IPS-NIHi11 (cell line): ENCODE measurements at regions not wholly inside any gene's neighbourhood (a gene's known extent, or its start where the extent isn't known, plus 50 kb on each side); places are given as distances from the start of the nearest gene placed in this dataset.
"Not testable (repeated sequence)": the region's sequence is repeated elsewhere in the genome, so short reads cannot be mapped to it uniquely, and the experiment has no call there.

Experiments used
- DNase-seq: peaks from one replicate; pipeline ENCODE4 v3.0.0; 2012; ENCODE audit warnings: mixed read lengths, low spot score

- no peak for DNase-seq
Observed at GRCh38 chr6:139962654-139963347, 588.4 kb upstream of the CITED2 start.

- DNase-seq = no peak
Observed at GRCh38 chr6:139961190-139961589, 586.7 kb upstream of the CITED2 start.

GRCh38 chr6:139960671-139961070 lies 586.2 kb upstream of the CITED2 start:
- DNase-seq = no peak

- DNase-seq = no peak
Observed at GRCh38 chr6:139955366-139956155, 581.1 kb upstream of the CITED2 start.

GRCh38 chr6:139954463-139955071 lies 580.1 kb upstream of the CITED2 start:
- no peak for DNase-seq

- not testable (repeated sequence) for DNase-seq
Observed at GRCh38 chr6:139953780-139954179, 579.3 kb upstream of the CITED2 start.

- DNase-seq = no peak
Observed at GRCh38 chr6:139951172-139951571, 576.7 kb upstream of the CITED2 start.

DNA sequence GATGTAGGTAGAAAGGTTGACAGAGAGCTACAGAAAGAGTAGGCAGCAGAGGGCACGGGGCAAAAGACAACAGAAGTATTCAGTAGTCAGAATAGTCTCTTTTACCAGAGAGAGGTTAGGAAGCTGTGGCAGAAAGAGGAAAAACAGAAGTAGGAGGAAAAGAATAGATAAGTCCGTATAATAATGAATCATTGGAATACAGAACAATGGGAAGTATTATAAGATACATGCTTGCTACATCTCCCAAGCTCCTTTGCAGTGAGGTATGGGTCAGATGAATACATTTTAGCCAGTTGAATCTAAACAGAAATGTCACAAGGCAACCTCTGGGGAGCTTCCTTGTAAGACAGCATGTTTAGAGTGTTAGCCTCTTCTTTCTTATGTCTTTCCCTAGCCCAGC lies 570.5 kb upstream of the CITED2 start:
- no peak for DNase-seq

DNA sequence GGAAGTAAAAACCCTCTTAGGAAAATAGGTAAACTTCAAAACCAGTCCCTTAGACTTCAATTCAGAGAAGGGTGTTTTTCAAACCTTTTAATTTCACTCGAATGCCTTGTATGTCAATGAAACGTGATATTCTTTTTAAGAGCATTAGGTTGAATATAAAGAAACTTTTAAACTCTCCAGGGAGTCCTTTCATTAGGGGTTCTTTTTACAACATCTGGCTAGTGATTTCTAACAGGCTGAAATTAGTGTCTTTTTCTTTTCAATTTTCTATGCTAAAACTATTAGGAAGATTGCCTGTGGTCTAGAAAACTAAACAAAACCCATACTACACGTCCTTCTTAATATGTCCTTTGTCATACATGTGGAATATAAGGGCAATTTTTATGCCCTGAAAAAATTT lies 569.7 kb upstream of the CITED2 start:
- no peak for DNase-seq

DNA sequence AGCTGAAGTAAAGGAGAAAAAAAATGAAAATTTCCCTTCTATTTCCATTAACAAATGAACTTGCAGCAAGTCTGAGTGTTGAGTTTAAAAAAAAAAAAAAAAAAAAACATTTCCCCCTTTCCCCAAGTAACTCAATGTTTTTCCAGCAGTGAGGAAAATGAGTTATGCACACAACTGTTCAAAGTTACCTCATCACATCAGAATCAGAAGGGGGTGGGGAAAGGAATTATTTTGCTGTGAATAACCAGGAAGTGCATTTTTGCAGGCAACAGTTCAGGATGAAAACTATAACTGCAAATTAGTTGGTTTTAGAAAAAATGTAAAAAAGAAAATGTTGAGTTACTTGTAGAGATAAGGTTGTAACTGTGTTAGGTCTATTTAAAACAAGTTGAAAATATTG lies 568.9 kb upstream of the CITED2 start:
- DNase-seq = no peak

DNA sequence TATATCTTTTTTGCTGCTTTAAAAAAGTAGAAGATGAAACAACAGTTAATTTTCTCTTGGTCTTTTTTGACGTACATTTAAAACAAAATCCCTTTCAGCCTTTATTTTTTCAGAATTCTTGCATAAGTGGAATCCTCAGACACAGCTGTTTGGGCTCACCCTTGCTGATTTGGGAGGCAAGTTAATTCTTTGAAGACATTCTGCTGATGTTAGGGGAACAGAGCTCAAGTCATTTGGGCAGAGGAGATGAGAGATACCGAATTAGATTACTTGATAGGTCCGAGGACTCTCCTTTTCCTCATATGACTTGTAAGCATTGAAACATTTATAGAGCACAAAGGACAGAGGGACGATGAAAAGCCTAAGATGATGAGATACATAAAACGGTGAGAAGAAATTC lies 567.9 kb upstream of the CITED2 start:
- no peak for DNase-seq

DNA sequence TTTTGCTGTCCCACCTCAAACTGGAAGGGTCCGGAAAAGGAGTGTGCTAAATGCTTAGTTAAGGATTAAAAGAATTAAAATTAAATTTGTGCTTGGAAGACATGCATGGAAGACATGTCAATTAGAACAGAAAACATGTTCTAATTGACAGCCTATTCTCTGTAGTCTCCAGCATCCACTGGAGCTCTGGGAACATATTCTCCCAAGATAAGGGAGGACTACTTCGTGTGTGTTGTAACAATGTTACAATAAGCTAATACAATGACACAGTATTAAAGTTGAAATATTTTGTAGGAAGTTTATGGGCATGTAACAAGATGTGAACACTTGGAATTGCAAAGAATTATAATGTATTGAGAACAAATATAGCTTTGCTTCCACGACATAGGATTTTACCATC lies 567.4 kb upstream of the CITED2 start:
- no peak for DNase-seq

GRCh38 chr6:139940741-139941729 lies 566.6 kb upstream of the CITED2 start:
- no peak for DNase-seq

DNA sequence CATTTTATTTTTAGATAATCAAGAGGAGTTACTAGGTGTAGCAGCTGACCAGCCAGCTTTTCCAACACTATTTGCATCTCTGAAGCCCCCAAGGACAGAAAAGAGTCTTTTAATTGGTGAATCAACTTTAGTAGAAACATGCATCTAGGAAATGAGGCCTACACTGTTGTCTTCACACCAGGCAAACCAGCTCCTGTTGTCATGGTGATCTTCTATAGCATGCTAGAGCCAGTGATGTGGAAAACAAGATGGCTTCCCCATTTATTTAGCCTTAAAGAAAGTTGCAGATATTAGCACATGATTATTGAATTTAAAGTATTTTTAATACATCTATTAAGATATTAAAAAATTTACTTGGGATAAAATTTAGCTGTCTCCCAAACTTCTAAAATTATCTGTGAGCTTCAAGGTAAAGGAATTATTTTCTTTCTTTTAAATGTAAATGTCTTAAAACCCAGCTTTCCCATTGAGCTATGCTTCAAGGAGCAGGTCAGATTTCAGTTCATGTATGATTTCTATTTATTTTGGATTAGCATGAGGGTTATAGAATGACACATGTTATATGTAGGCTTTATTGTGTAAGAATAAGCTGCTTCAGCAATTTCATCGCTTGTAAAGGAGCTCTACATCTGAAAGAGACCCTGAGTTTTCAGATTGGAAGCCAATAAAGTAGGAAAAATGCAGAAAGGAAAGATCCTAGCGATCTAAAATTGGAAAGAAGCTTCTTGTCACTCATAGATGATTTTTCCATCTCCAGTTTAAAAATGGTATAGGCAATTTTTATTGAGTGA lies 564.9 kb upstream of the CITED2 start:
- peak; percentile 61 for DNase-seq

GRCh38 chr6:139932671-139933070 lies 558.2 kb upstream of the CITED2 start:
- DNase-seq = no peak

DNA sequence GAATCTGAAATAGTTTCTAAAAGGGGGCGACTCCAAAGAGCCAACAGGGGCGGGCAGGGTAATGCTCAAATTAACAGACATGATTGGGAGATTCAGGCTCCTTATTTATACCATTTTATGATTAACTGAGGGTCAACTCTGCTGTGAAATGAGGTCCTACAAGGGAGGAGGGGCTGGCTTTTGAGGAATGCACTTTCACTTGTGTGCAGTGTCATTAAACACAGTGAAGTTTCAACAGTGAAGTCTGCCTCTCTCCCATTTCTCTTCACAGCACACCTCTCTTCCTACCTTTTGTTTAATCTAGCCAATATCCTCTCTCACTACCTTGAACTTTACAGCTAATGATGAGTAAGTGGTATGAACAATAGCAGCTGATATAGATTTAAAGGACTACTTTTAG lies 557.3 kb upstream of the CITED2 start:
- no peak for DNase-seq

GRCh38 chr6:139927742-139928305 lies 553.4 kb upstream of the CITED2 start:
- no peak for DNase-seq

GRCh38 chr6:139927236-139927635 lies 552.8 kb upstream of the CITED2 start:
- no peak for DNase-seq

DNA sequence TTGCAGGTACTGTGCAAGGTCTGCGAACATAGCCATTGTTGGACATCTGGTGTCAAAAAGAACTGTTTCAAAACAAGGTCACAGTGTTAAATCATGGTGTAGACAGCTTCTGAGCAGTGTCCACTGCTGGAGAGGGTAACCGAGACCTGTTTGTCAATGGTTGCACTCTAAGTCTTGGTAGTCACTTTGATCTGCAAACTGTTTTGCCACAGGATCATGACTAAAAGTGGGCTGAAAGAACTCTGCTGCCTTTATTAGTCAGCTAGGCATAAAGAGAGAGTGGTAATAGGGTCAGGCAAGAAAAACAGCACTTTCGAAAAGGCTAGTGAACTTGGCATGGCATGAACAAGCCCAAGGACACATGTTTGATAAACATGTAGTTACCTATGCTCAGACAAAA lies 552.3 kb upstream of the CITED2 start:
- no peak for DNase-seq

DNA sequence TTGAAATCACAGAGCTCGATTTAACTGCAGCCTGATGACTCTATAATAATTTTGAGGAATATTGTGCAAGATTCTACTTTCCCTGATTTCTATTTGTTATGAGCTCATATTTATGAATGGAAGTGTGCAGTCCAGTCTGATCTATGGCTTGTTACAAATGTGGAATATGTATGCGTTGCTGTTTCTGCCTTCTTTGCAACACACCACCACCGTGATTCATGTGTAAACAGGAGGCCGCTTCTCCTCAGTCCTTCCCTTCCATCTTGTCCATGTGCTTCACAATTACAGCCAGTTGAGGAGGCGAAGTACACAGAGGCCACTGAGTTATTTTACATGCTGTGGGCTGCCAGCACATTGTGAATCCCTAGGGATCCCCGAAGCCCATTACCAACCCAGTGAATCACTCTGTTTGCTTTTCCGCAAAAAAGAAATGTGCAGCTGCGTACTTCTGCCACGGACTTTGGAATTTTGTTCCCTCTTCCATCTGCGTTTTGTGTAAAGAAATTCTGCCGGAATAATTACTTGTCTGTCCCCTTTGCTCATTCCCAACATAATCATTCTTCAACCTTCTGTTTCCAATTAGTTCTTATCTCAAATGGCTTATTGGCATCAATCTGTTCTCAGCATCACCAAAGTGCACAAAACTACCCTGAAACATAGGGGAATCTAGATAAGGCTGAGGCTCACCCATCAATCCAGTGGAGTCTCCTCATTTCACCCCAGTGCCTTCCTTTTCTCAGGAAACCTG lies 551.6 kb upstream of the CITED2 start:
- DNase-seq = no peak
